HUES64 (cell line): ENCODE measurements at regions not wholly inside any gene's neighbourhood (a gene's known extent, or its start where the extent isn't known, plus 50 kb on each side); places are given as distances from the start of the nearest gene placed in this dataset.

Experiments
- H3K27ac ChIP-seq: 2 replicates; pipeline ENCODE4 v1.7.0; 2013; ENCODE audit warnings: low read depth, low read length, inconsistent platforms
- H3K27me3 ChIP-seq: 2 replicates; pipeline ENCODE4 v1.6.1; 2013; ENCODE audit warnings: mild to moderate bottlenecking, low read length; ENCODE audit not compliant: insufficient read depth
- H3K36me3 ChIP-seq: 2 replicates; pipeline ENCODE4 v1.6.1; 2013; ENCODE audit warnings: mild to moderate bottlenecking, low read length; ENCODE audit not compliant: insufficient read depth
- H3K4me1 ChIP-seq: 2 replicates; pipeline ENCODE4 v1.6.1; 2013; ENCODE audit warnings: mild to moderate bottlenecking, low read length, moderate library complexity; ENCODE audit not compliant: insufficient read depth
- H3K4me3 ChIP-seq: 2 replicates; pipeline ENCODE4 v1.5.1; 2013; ENCODE audit warnings: mild to moderate bottlenecking, low read length, moderate library complexity
- H3K9ac ChIP-seq: 2 replicates; pipeline ENCODE4 v1.6.1; 2013; ENCODE audit warnings: mild to moderate bottlenecking, low read depth, low read length
- H3K9me3 ChIP-seq: 2 replicates; pipeline ENCODE4 v1.6.1; 2013; ENCODE audit warnings: low read depth, low read length; ENCODE audit not compliant: insufficient read depth
- WGBS: fragments of 150-250, 120-280 bp; methylation state at CpG from one replicate; pipeline ENCODE4 v1.1.7; 2013; ENCODE audit warnings: missing lambda C conversion rate; 5-methylcytosine and 5-hydroxymethylcytosine counted together

DNA sequence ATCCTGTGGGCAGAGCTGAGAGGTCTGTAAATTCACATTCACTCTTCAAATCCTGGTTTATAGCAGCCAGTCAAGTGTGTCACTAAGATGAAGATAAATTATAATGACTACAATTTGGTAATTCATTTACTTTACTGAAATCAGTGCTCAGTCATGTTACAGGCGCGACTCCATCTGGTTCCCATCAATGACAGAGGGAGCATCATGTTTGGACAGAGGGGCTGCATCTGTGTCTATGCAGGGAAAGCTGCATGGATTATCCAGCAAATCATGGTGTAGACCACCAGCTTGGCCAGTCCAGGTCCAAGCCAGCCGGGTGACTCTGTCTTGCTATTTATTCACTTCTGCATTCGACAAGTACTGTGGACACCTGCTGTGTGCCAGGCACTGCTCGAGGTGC is 214.1 kb upstream of the ZNF32 start:
- Histone ChIP-seq H3K27ac (no peak overlapping the region), H3K36me3 (no peaks in the 10 kb centered on the region), H3K27me3 (no peaks in the 10 kb centered on the region), H3K9ac (no peak overlapping the region), H3K4me1 (no peaks in the 10 kb centered on the region), H3K4me3 (no peak overlapping the region), H3K9me3 (no peaks in the 10 kb centered on the region)
- WGBS: 89% methylated on average over 5 of the region's 5 CpGs

DNA sequence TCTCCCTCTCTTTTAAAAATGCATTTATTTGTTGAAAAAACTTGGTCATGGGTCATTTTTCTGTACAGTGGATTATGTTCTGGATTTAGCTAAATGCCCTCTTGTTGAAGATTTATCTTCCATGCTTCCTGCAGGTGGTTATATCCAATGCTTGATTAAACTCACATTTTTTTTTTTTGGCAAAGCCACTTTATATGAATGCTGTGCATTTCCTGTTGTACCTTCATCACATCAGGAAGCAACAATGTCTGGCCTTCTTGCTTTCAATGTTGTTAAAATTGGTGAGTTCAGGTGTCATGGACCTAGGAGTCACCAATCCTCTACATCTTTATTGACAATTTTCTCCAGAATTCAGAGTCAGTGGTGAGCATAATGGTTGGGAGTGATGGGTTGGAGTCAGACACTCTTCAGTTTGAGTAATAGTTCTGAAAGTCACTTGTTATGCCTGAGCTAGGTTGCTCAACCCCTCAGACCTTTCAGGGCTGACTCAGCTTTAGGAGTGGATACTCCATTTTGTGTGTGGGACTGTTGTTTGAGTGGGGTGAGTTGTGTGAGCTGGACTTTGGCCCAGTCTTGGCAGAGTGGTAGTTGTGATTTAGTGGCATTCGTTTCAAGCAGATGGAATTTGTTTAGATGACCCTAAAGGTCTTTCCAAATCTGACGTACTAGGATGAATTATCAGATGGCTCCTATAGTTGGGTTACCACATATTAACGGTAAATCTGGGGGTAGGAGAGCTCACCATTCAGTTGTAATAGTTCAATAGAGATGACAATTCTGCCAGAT is 213.5 kb upstream of the ZNF32 start:
- no peaks in the 10 kb centered on the region for H3K4me1 ChIP-seq
- no peak overlapping the region for H3K27ac ChIP-seq
- H3K27me3 ChIP-seq: no peaks in the 10 kb centered on the region
- no peak overlapping the region for H3K9ac ChIP-seq
- H3K36me3 ChIP-seq: no peaks in the 10 kb centered on the region
- 95% methylated on average over 3 of the region's 3 CpGs for WGBS
- no peaks in the 10 kb centered on the region for H3K9me3 ChIP-seq
- H3K4me3 ChIP-seq: no peak overlapping the region

DNA sequence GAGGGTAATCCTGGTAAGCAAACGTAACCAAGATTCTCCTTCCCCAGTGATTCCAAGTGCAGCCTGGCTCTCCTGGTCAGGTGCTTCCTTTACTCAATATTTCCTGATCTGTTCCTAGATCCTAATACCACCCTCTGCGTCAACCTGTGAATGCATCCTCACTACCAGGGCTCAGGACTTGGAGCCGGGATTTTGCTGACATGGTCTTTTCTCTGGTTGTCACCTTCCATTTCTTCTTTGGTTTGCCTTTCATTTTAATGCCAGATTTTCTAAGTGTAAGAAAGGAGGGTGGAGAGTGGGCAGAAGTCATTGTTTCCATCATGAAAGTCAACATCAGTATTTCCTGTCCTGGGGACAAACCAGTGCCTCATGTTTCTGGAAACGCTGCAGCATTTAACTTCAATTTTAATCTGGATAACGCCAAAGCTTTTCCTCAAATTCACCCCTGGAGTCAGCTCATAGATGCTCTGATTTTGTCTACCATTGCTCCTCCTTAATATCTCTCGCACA is 210.4 kb upstream of the ZNF32 start:
- no peaks in the 10 kb centered on the region for H3K4me1 ChIP-seq
- H3K4me3 ChIP-seq: no peak overlapping the region
- no peaks in the 10 kb centered on the region for H3K27me3 ChIP-seq
- no peak overlapping the region for H3K9ac ChIP-seq
- no peak overlapping the region for H3K27ac ChIP-seq
- 94% methylated on average over 6 of the region's 6 CpGs for WGBS
- H3K36me3 ChIP-seq: no peaks in the 10 kb centered on the region
- H3K9me3 ChIP-seq: no peaks in the 10 kb centered on the region

DNA sequence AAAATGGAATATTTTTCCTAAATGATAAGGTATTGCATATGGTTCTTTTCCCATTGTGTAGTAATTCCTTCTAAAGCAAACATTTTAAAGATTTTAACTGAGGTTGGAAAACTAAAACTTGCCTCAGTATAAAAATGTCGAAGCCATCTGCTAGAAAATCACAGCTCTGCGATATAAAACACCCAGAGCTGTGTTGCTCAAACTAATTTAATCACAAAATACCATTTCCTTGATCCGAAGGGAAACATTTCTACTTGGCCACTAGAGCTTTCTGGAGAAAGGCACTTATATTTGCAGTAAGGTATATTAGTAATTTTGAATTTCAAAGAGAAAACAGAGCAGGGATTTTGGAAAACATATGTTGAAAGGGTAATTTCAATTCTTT is 209.2 kb upstream of the ZNF32 start:
- Histone ChIP-seq H3K27me3 (no peaks in the 10 kb centered on the region), H3K4me1 (no peaks in the 10 kb centered on the region), H3K36me3 (no peaks in the 10 kb centered on the region), H3K27ac (no peak overlapping the region), H3K9ac (no peak overlapping the region), H3K4me3 (no peak overlapping the region), H3K9me3 (no peaks in the 10 kb centered on the region)
- WGBS: 93% methylated on average over 3 of the region's 3 CpGs

DNA sequence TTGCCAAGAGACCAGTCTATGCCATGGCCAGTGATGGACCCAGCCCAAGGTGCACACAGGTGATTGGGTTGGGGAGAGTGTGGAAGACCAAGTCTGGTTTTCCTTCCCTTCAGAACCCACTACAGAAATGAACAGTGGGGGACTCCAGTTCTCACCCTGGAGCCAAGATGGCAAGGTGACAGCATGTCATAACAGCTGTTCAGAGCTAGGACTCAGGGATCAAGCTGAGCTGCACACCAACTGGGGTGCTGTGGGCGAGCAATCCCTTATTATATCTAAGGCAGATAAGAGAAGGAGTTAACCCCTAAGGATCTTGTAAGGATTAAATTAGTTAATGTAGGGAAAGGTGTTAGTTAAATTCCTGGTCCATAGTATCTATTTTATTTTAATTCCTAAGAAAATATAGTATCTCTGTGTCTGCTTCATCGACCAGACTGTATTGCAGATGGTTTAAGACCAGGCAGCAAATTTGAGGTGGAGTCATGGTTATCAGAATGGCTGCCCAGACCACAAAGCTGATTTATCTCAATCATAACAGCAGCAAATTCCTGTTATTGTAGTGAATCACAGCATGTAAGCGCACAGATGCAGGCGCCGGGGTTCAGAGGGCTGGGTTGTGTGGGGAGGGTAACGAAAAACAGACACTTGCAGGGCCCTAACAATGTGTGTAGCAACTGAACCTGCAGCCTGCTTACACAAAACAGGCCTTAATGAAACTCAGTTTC is 208.7 kb upstream of the ZNF32 start:
- H3K9me3 ChIP-seq: no peaks in the 10 kb centered on the region
- H3K36me3 ChIP-seq: no peaks in the 10 kb centered on the region
- H3K4me3 ChIP-seq: no peak overlapping the region
- no peak overlapping the region for H3K9ac ChIP-seq
- H3K27me3 ChIP-seq: no peaks in the 10 kb centered on the region
- WGBS: 90% methylated on average over 6 of the region's 6 CpGs
- H3K27ac ChIP-seq: no peak overlapping the region
- no peaks in the 10 kb centered on the region for H3K4me1 ChIP-seq

DNA sequence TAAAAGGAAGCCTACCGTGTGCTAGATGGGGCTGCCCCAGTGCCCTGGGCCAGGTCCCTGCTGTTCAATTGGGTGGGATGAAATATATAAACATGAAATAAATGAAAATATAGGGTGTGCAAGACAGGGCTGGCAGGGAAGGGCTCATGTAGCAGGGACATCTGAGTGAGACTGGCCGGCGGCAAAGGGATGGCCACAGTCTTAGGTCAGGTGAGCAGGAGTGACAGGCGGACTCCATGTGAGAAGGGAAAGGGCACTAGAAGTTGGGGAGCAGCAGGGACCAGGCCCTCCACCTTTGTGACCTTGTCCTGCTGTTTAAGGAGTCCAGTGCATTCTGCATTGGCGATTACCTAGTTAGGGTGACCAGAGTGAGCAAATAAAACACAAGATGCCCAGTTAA is 207.6 kb upstream of the ZNF32 start:
- Histone ChIP-seq H3K9me3 (no peaks in the 10 kb centered on the region), H3K27me3 (no peaks in the 10 kb centered on the region), H3K9ac (no peak overlapping the region), H3K36me3 (no peaks in the 10 kb centered on the region), H3K4me3 (no peak overlapping the region), H3K4me1 (no peaks in the 10 kb centered on the region), H3K27ac (no peak overlapping the region)
- WGBS: 95% methylated on average over 5 of the region's 5 CpGs

DNA sequence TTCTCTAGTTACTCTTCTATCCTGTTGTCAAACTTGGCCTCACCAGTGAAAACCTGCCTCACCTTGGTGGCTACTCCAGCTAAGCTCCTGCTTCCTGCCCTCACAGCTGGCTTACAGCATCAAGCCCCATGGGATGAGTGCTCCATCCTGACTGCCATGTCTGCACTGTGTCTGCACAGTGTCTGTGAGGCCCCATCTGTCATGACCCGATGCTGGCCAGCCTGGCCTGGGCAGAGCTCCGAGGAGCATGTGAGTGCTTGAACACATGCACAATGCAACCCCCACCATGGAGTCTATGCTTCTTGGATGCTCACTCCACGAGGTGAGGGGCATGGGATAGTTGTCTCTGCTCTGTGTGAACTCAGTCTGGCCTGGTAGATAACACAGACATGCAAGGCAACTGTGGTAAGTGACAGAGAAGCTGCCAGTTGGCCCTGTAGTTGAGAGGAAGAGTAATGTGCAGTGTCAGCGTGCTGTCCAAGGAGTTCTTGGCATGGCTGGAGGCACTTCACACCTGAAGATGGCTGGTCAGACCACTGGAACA is 207.1 kb upstream of the ZNF32 start:
- no peak overlapping the region for H3K27ac ChIP-seq
- no peaks in the 10 kb centered on the region for H3K27me3 ChIP-seq
- no peaks in the 10 kb centered on the region for H3K36me3 ChIP-seq
- no peaks in the 10 kb centered on the region for H3K9me3 ChIP-seq
- H3K4me3 ChIP-seq: no peak overlapping the region
- H3K4me1 ChIP-seq: no peaks in the 10 kb centered on the region
- no peak overlapping the region for H3K9ac ChIP-seq
- 89% methylated on average over 4 of the region's 4 CpGs for WGBS

DNA sequence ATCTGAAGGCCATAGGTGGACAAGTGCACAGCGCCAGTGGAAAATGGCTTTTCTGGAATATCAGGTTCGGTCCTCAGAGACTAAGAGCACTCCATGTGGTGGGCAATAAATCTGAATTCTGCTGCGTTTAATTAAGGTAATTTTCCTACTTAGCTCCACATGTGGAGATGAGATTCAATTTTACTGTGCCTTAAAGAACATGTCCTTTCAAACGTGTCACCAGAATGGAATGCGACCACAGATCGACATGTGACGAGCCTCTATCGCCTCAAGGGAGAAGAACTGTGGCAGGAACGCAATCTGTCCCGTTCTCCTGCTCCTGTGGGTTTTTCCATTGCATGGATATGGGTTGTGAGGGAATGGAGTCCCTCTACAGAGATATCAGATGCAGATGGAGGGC is 205.3 kb upstream of the ZNF32 start:
- H3K36me3 ChIP-seq: no peaks in the 10 kb centered on the region
- 86% methylated on average over 10 of the region's 10 CpGs for WGBS
- no peak overlapping the region for H3K9ac ChIP-seq
- H3K4me3 ChIP-seq: no peak overlapping the region
- H3K27me3 ChIP-seq: no peaks in the 10 kb centered on the region
- H3K4me1 ChIP-seq: no peaks in the 10 kb centered on the region
- no peak overlapping the region for H3K27ac ChIP-seq
- no peaks in the 10 kb centered on the region for H3K9me3 ChIP-seq

DNA sequence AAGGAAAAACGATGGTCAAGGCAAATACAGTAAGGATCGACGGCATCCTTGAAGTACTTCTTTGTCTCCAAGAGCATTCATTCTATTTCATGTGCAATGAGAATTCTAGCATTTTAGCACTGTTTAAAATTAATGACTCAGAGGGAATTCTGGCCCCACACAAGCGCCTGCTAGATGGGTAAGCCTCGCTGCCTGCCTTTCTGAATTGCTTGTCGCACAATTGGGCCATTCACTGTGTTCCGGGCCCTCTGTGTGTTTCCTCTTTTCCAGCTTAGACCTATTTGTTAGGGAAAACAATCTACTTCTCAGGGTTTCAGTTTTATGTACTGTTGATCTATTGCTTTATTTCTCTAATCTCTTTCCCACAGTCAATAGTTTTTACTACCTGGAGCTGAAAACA is 204.7 kb upstream of the ZNF32 start:
- Histone ChIP-seq H3K36me3 (no peaks in the 10 kb centered on the region), H3K9me3 (no peaks in the 10 kb centered on the region), H3K27ac (no peak overlapping the region), H3K27me3 (no peaks in the 10 kb centered on the region), H3K4me1 (no peaks in the 10 kb centered on the region), H3K4me3 (no peak overlapping the region), H3K9ac (no peak overlapping the region)
- WGBS: 95% methylated on average over 7 of the region's 7 CpGs

DNA sequence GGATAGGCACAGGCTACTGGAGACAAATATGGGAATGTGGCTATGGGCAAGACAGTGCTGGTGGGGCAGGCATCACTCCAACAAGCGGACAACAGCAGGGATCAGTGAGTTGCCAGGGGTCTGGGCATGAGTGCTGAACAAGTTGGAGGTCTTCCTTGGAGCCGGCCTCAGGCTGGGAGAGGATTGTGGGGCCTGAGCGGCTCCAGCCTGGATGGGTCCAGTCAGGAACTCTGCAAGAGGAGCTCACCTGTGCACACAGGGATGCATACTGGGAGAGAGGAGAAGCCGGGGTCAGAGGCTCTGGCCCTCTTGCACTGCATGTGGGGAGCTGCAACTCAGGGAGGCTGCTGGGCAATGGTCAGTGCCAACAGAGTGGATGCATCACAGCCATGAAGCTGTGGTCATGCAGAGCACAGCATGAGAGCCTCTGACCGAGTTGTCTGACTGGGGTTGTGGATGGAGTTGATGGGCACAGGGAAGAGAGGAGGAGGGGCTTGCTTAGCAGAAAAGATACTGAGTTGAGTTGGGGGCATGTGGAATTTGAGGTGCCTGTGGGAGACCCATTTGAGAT is 204.0 kb upstream of the ZNF32 start:
- no peaks in the 10 kb centered on the region for H3K27me3 ChIP-seq
- no peak overlapping the region for H3K9ac ChIP-seq
- H3K4me1 ChIP-seq: no peaks in the 10 kb centered on the region
- H3K27ac ChIP-seq: no peak overlapping the region
- H3K36me3 ChIP-seq: no peaks in the 10 kb centered on the region
- no peaks in the 10 kb centered on the region for H3K9me3 ChIP-seq
- no peak overlapping the region for H3K4me3 ChIP-seq
- WGBS: 92% methylated on average over 5 of the region's 5 CpGs

DNA sequence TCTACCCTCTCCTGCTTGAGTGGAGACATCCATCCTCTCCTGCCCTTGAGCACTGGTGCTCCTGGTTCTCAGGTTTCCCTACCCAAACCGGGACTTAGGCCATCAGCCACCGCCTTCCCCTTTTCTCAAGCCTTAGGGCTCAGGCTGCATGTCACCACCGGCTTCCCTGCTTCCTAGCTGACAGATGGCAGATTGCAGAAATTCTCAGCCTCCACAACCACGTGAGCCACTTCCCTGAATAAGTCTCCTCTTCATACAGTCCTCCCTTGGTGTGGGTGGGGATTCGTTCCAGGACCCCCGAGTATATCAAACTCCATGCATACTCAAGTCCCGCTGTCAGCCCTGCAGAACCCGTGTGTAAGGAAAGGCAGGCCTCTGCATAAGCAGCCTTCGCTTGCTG is 203.5 kb upstream of the ZNF32 start:
- H3K27ac ChIP-seq: no peak overlapping the region
- no peak overlapping the region for H3K9ac ChIP-seq
- H3K4me1 ChIP-seq: no peaks in the 10 kb centered on the region
- no peaks in the 10 kb centered on the region for H3K9me3 ChIP-seq
- 92% methylated on average over 9 of the region's 9 CpGs for whole genome bisulfite sequencing
- H3K36me3 ChIP-seq: no peaks in the 10 kb centered on the region
- H3K4me3 ChIP-seq: no peak overlapping the region
- H3K27me3 ChIP-seq: no peaks in the 10 kb centered on the region
